ENCODE measurements at regions not wholly inside any gene's neighbourhood (a gene's known extent, or its start where the extent isn't known, plus 50 kb on each side); places are given as distances from the start of the nearest gene placed in this dataset.

GRCh38 chr3:190746986-190747385 is 115.5 kb downstream of the GMNC start:
- TF ChIP-seq CTCF (conservative IDR thresholded peaks at IDR 0.05 in 1 of 2, IDR thresholded peaks at IDR 0.05 in 1 of 2; ENCODE audit: extremely low read depth in 1 of 2, insufficient read depth in 1 of 2, low read depth in 1 of 2, low read length in 2 of 2), result no peak
- TF ChIP-seq EZH2 (IDR thresholded peaks at IDR 0.05; ENCODE audit: borderline replicate concordance, low read length), result no peak
